DMS153 treated with DMSO at 0.1 percent for 48 hours (cell line): ENCODE measurements at regions not wholly inside any gene's neighbourhood (a gene's known extent, or its start where the extent isn't known, plus 50 kb on each side); places are given as distances from the start of the nearest gene placed in this dataset.
"Not testable (repeated sequence)": the region's sequence is repeated elsewhere in the genome, so short reads cannot be mapped to it uniquely, and the experiment has no call there.

Experiments used
- DNase-seq: peaks from one replicate; lab custom pipeline; 2025; ENCODE audit not compliant: unreplicated experiment; lab: John Stamatoyannopoulos, UW

- no peak for DNase-seq
Observed at GRCh38 chr3:69688400-69688799, 50.9 kb upstream of the MITF start.

GRCh38 chr3:69687641-69688040 lies 51.6 kb upstream of the MITF start:
- no peak for DNase-seq

- DNase-seq, result no peak
Observed at GRCh38 chr3:69686056-69686455, 53.2 kb upstream of the MITF start.

GRCh38 chr3:69684309-69684961 lies 54.8 kb upstream of the MITF start:
- no peak for DNase-seq

GRCh38 chr3:69683082-69683806 lies 56.0 kb upstream of the MITF start:
- no peak for DNase-seq

- DNase-seq, result not testable (repeated sequence)
Observed at GRCh38 chr3:69677456-69677855, 61.8 kb upstream of the MITF start.

GRCh38 chr3:69675786-69676530 lies 63.3 kb upstream of the MITF start:
- DNase-seq, result no peak

GRCh38 chr3:69674752-69675151 lies 64.5 kb upstream of the MITF start:
- no peak for DNase-seq

- DNase-seq, result peak; percentile 4
Observed at GRCh38 chr3:69671082-69671952, 67.9 kb upstream of the MITF start.

GRCh38 chr3:69669070-69669469 lies 70.2 kb upstream of the MITF start:
- no peak for DNase-seq

- peak; percentile 43 for DNase-seq
Observed at GRCh38 chr3:69665026-69665737, 74.1 kb upstream of the MITF start.

- DNase-seq, result no peak
Observed at GRCh38 chr3:69660631-69661030, 78.6 kb upstream of the MITF start.

GRCh38 chr3:69659180-69659910 lies 79.9 kb upstream of the MITF start:
- DNase-seq, result no peak

GRCh38 chr3:69658514-69659140 lies 80.6 kb upstream of the MITF start:
- no peak for DNase-seq

- DNase-seq, result not testable (repeated sequence)
Observed at GRCh38 chr3:69657030-69657429, 82.2 kb upstream of the MITF start.

- DNase-seq, result no peak
Observed at GRCh38 chr3:69651765-69652164, 87.5 kb upstream of the MITF start.

- no peak for DNase-seq
Observed at GRCh38 chr3:69650066-69650419, 89.2 kb upstream of the MITF start.

- DNase-seq, result no peak
Observed at GRCh38 chr3:69649120-69650065, 89.9 kb upstream of the MITF start.
